K562 (cell line): ENCODE measurements at regions not wholly inside any gene's neighbourhood (a gene's known extent, or its start where the extent isn't known, plus 50 kb on each side); places are given as distances from the start of the nearest gene placed in this dataset.

ENCODE experiments used
- ATAC-seq: fragments of 200-7000 bp; cut with Tn5 transposase; 3 replicates; pipeline ENCODE4 v1.9.1; 2020; ENCODE audit warnings: moderate library complexity
- BruUV-seq: library from RNA; stranded (reverse); fragments of 400-500 nt; replicated peaks from 2 replicates; lab custom pipeline; 2021; lab: Mats Ljungman, UMichigan
- CTCF ChIA-PET: fragments of 300-600 bp; formaldehyde crosslinking; extraction: SDS; loops from one replicate; lab custom pipeline; 2021; ENCODE audit warnings: low intra/inter-chr PET ratio; lab: Yijun Ruan, JAX
- POLR2A ChIA-PET: fragments of 300-600, 350-650 bp; sonication (Branson Sonifier 250); formaldehyde crosslinking; extraction: SDS; loops from one replicate; lab custom pipeline; 2021; ENCODE audit warnings: antibody characterized with exemption, inconsistent platforms; lab: Yijun Ruan, JAX
- DNase-seq, 4 experiments: peaks; one replicate each; pipeline versions ENCODE4 v3.0.0 to v3.0.0-alpha.2; 2011 to 2018; ENCODE audit warnings: low spot score in 3 of 4, mixed read lengths in 3 of 4; ENCODE audit errors: extremely low read depth in 1 of 4
- FAIRE-seq: peaks from 2 replicates; lab custom pipeline; 2011; peaks lifted over from hg19 to GRCh38; lab: Jason Lieb, UNC
- H2AFZ ChIP-seq: 2 replicates; pipeline ENCODE4 v1.6.0; 2011; ENCODE audit warnings: low read depth, low read length, control low read depth, inconsistent platforms
- H3K27ac ChIP-seq: fragments of 200-600 bp; 3 replicates; pipeline ENCODE4 v1.8.0; 2011; ENCODE audit warnings: low read depth, mild to moderate bottlenecking, control low read depth, inconsistent platforms, low read length, moderate library complexity, mixed read lengths; ENCODE audit errors: extremely low read depth
- H3K27me3 ChIP-seq, 2 experiments: fragments of 300-600 bp in 1 of 2; 2 replicates in 1 of 2; 3 replicates in 1 of 2; pipeline versions ENCODE4 v1.6.0 to v1.8.0; 2011; ENCODE audit warnings: inconsistent platforms in 2 of 2, low read length in 2 of 2, mild to moderate bottlenecking in 1 of 2, mixed read lengths in 1 of 2, moderate library complexity in 1 of 2; ENCODE audit not compliant: control insufficient read depth in 2 of 2, insufficient read depth in 2 of 2
- H3K36me3 ChIP-seq: fragments of 300-600 bp; 3 replicates; pipeline ENCODE4 v1.8.0; 2011; ENCODE audit warnings: mild to moderate bottlenecking, low read length, inconsistent platforms; ENCODE audit not compliant: control insufficient read depth, insufficient read depth
- H3K4me1 ChIP-seq, 2 experiments: fragments of 200-600 bp in 1 of 2; replicated peaks in 1 of 2; 2 replicates in 1 of 2; 3 replicates in 1 of 2; pipeline versions ENCODE4 v1.5.1 to v1.8.0; 2011; ENCODE audit warnings: inconsistent platforms in 2 of 2, low read length in 2 of 2, mild to moderate bottlenecking in 1 of 2, mixed read lengths in 1 of 2, moderate library complexity in 1 of 2; ENCODE audit not compliant: control insufficient read depth in 2 of 2, insufficient read depth in 2 of 2
- H3K4me2 ChIP-seq: 2 replicates; pipeline ENCODE4 v1.6.1; 2011; ENCODE audit warnings: low read length, control low read depth, inconsistent platforms, mixed read lengths; ENCODE audit not compliant: insufficient read depth
- H3K4me3 ChIP-seq: fragments of 200-600 bp; sonication (generic), shearing (Covaris generic); 2 replicates; pipeline ENCODE4 v1.5.1; 2016; ENCODE audit warnings: control low read depth, inconsistent platforms
- H3K79me2 ChIP-seq: fragments of 200-600 bp; 3 replicates; pipeline ENCODE4 v1.8.0; 2011; ENCODE audit warnings: low read length, inconsistent platforms; ENCODE audit not compliant: control insufficient read depth, insufficient read depth
- H3K9ac ChIP-seq, 2 experiments: 2 replicates each; pipeline versions ENCODE4 v1.6.0 to v1.6.1; 2011; ENCODE audit warnings: low read depth in 2 of 2, low read length in 2 of 2, control low read depth in 1 of 2, inconsistent platforms in 1 of 2, mild to moderate bottlenecking in 1 of 2, mixed read lengths in 1 of 2; ENCODE audit not compliant: insufficient read depth in 1 of 2
- H3K9me1 ChIP-seq: one replicate; pipeline ENCODE4 v1.6.0; 2011; ENCODE audit warnings: inconsistent platforms, mild to moderate bottlenecking, low read length, moderate library complexity; ENCODE audit not compliant: control insufficient read depth, insufficient read depth
- H3K9me3 ChIP-seq: replicated peaks from 2 replicates; pipeline ENCODE4 v1.5.1; 2011; ENCODE audit warnings: low read depth, low read length, inconsistent platforms; ENCODE audit not compliant: control insufficient read depth, insufficient read depth
- H4K20me1 ChIP-seq: replicated peaks from 2 replicates; pipeline ENCODE4 v1.6.1; 2011; ENCODE audit warnings: low read length, inconsistent platforms, mixed read lengths; ENCODE audit not compliant: control insufficient read depth, insufficient read depth
- CREB1 ChIP-seq, 2 experiments: sonication (generic) in 1 of 2; formaldehyde crosslinking in 1 of 2; IDR thresholded peaks; 2 replicates each; pipeline versions ENCODE4 v1.6.1 to v1.8.0; 2012 to 2022; ENCODE audit warnings: inconsistent platforms in 1 of 2, mild to moderate bottlenecking in 1 of 2, missing genetic modification reagents in 1 of 2, moderate library complexity in 1 of 2
- GATA2 ChIP-seq: sonication (generic); formaldehyde crosslinking; IDR thresholded peaks from 2 replicates; pipeline ENCODE4 v1.4.0; 2020; ENCODE audit warnings: mild to moderate bottlenecking, missing genetic modification reagents
- MCM7 ChIP-seq, 2 experiments: fragments of 450-650 bp; IDR thresholded peaks; 2 replicates each; pipeline ENCODE4 v1.6.1; 2016 to 2018
- NCOA4 ChIP-seq: fragments of 450-650 bp; IDR thresholded peaks from 2 replicates; pipeline ENCODE4 v1.6.1; 2018; ENCODE audit warnings: mild to moderate bottlenecking; ENCODE audit not compliant: partially characterized antibody
- WGBS: fragments of 100-300 bp; shearing (Covaris generic); methylation state at CpG from one replicate; pipeline ENCODE4 v1.1.6; 2016; ENCODE audit warnings: low coverage, mixed read lengths; ENCODE audit not compliant: insufficient coverage; ENCODE audit errors: missing lambda C conversion rate; 5-methylcytosine and 5-hydroxymethylcytosine counted together
- in situ Hi-C: fragments of 300-500 bp; cut with MboI; formaldehyde crosslinking; loops from 4 replicates; pipeline ENCODE4 v1.15.0; 2018; ENCODE audit warnings: inconsistent platforms, mixed read lengths
- intact Hi-C: fragments of 100-400 bp; cut with micrococcal nuclease; formaldehyde crosslinking; loops from 2 replicates; pipeline ENCODE4 v1.14.2; 2022

DNA sequence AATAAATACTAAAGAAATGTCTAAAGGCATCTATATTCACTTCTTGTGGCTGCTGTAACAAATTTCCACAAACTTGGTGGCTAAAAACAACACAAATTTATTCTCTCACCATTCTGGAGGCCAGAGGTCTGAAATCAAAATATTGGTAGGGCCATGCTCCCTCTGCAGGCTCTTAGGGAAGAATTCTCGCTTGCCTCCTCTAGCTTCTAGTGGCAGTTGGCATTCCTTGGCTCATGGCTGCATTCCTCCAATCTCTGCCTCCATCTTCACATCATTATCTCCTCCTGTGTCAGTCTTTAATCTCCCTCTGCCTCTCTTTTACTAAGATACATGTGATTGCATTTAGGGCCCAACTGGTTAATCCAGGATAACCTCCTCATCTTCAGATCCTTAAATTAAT lies 54.1 kb upstream of the RFXAP start:
- ATAC-seq: no peak
- Histone ChIP-seq H3K4me1 (no peaks in the 10 kb centered on the region), H3K9me3 (no peaks in the 10 kb centered on the region)

DNA sequence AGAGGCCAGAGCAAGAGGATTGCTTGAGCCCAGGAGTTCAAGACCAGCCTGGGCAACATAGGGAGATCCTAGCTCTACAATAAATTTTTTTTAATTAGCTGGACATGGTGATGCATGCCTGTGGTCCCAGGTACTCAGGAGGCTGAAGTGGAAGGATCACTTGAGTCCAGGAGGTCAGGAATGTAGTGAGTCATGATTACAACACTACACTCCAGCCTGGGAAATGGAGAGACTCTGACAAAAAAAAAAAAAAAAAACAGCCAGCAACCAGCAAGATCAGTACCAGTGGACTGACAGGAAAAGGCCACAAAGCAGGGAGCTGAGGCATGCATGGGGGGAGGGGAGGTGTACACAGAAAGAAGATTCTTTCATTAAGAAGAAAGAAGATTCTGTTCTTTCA lies 52.7 kb upstream of the RFXAP start:
- Histone ChIP-seq H3K36me3 (no peaks in the 10 kb centered on the region), H3K9me3 (no peaks in the 10 kb centered on the region), H3K4me1 (no peaks in the 10 kb centered on the region), H3K27me3 (no peaks in the 10 kb centered on the region), H3K9ac (no peak overlapping the region), H3K27ac (no peak overlapping the region), H3K4me3 (no peak overlapping the region), H2AFZ (no peak overlapping the region), H4K20me1 (no peaks in the 10 kb centered on the region), H3K4me2 (no peak overlapping the region), H3K79me2 (no peaks in the 10 kb centered on the region), H3K9me1 (no peaks in the 10 kb centered on the region)
- DNase-seq (no peak), ATAC-seq (no peak), FAIRE-seq (no peak)
- in situ Hi-C loops: no loop called here
- intact Hi-C loops: no loop called here
- ChIA-PET CTCF (no interaction called here), POLR2A (no interaction called here)
- no peak for TF ChIP-seq CREB1 (IDR thresholded peaks at IDR 0.05)
- no peak for TF ChIP-seq CREB1 (CRISPR knock-in tag; IDR thresholded peaks at IDR 0.05)
- no peak for TF ChIP-seq MCM7 (IDR thresholded peaks at IDR 0.05)
- no TSS peak for BruUV-seq

More for the DNA sequence above, 54.1 kb upstream of the RFXAP start:
- Histone ChIP-seq H3K79me2 (no peaks in the 10 kb centered on the region), H4K20me1 (no peaks in the 10 kb centered on the region), H3K9me1 (no peaks in the 10 kb centered on the region), H2AFZ (no peak overlapping the region), H3K36me3 (no peaks in the 10 kb centered on the region), H3K4me2 (no peak overlapping the region), H3K4me3 (no peak overlapping the region), H3K27ac (no peak overlapping the region), H3K9ac (no peak overlapping the region), H3K27me3 (no peaks in the 10 kb centered on the region)
- intact Hi-C loops: no loop called here
- BruUV-seq: no TSS peak
- WGBS: 0% methylated on average over 1 of the region's 1 CpG
- ChIA-PET CTCF (no interaction called here), POLR2A (no interaction called here)
- no peak for DNase-seq
- no peak for TF ChIP-seq NCOA4
- TF ChIP-seq GATA2 (CRISPR knock-in tag): no peak
- no peak for FAIRE-seq
- in situ Hi-C loops: no loop called here
